ENCODE measurements at regions not wholly inside any gene's neighbourhood (a gene's known extent, or its start where the extent isn't known, plus 50 kb on each side); places are given as distances from the start of the nearest gene placed in this dataset.

- CTCF ChIA-PET: no interaction called here
- no peak for ATAC-seq
Observed at GRCh38 chrX:42107495-42108488, 184.4 kb upstream of the CASK start.

More at GRCh38 chrX:42107495-42108488, 184.4 kb upstream of the CASK start:
- no peaks in the 10 kb centered on the region for H3K36me3 ChIP-seq (ENCODE audit: control insufficient read depth in 1 of 2, insufficient read depth in 2 of 2, low read length in 2 of 2)
- no peak overlapping the region for H3K4me3 ChIP-seq (replicated peaks in 1 of 2; ENCODE audit: low read depth in 1 of 2, low read length in 2 of 2)
- no TSS peak for BruUV-seq (replicated peaks)
- ChIA-PET POLR2A (no interaction called here), RAD21 (ENCODE audit: low non-redundant PET in 1 of 2, low total read pairs in 2 of 2, uncharacterized antibody in 2 of 2, unreplicated experiment in 2 of 2) (no interaction called here)
- no peaks in the 10 kb centered on the region for H3K4me1 ChIP-seq (ENCODE audit: control insufficient read depth in 1 of 2, insufficient read depth in 2 of 2, low read length in 2 of 2)
- intact Hi-C loops (cut with micrococcal nuclease): no loop called here
- no peak overlapping the region for H3K9ac ChIP-seq (ENCODE audit: low read length)
- no peaks in the 10 kb centered on the region for H3K9me2 ChIP-seq (ENCODE audit: insufficient read depth)
- H3K4me2 ChIP-seq (ENCODE audit: low read length): no peak overlapping the region
- no peak for DNase-seq (ENCODE audit: low read depth, low spot score)
- H2AFZ ChIP-seq (ENCODE audit: low read depth, low read length, poor library complexity, severe bottlenecking): no peak overlapping the region
- no peak overlapping the region for H3K27ac ChIP-seq (ENCODE audit: low read depth, low read length)
- H3K27me3 ChIP-seq (ENCODE audit: insufficient read depth, low read length): no peaks in the 10 kb centered on the region
- no peaks in the 10 kb centered on the region for H3K79me2 ChIP-seq (ENCODE audit: insufficient read depth, low read length)
- no peaks in the 10 kb centered on the region for H3K9me3 ChIP-seq (ENCODE audit: control insufficient read depth in 1 of 2, insufficient read depth in 1 of 2, low read depth in 1 of 2, low read length in 2 of 2)
- no peak for TF ChIP-seq EGR1 (IDR thresholded peaks at IDR 0.05; ENCODE audit: low read depth)
- TF ChIP-seq ZNF274 (IDR thresholded peaks at IDR 0.05; ENCODE audit: low read depth, low read length): no peak
- no peak for TF ChIP-seq CTCF (IDR thresholded peaks at IDR 0.05 in 2 of 3, conservative IDR thresholded peaks at IDR 0.05 in 1 of 3; ENCODE audit: borderline replicate concordance in 1 of 3, insufficient read depth in 1 of 3, low read depth in 2 of 3, low read length in 2 of 3)
- no peak for TF ChIP-seq RAD21 (IDR thresholded peaks at IDR 0.05; ENCODE audit: low read depth)
- no peak for TF ChIP-seq FOSL1 (IDR thresholded peaks at IDR 0.05; ENCODE audit: low read depth)
- TF ChIP-seq EZH2phosphoT487 (IDR thresholded peaks at IDR 0.05; ENCODE audit: borderline replicate concordance): no peak
- TF ChIP-seq EZH2 (IDR thresholded peaks at IDR 0.05): no peak
- no peak for TF ChIP-seq SRF (IDR thresholded peaks at IDR 0.05; ENCODE audit: low read depth)
- no peak for TF ChIP-seq CEBPB (IDR thresholded peaks at IDR 0.05; ENCODE audit: low read depth)
- TF ChIP-seq SP1 (IDR thresholded peaks at IDR 0.05; ENCODE audit: low read depth): no peak
- no peak for TF ChIP-seq CBX3 (IDR thresholded peaks at IDR 0.05; ENCODE audit: low read depth)
- no peak for TF ChIP-seq MAX (IDR thresholded peaks at IDR 0.05)
- H4K20me1 ChIP-seq (ENCODE audit: insufficient read depth): no peaks in the 10 kb centered on the region

Data from HCT116 (cell line).